ENCODE measurements at regions not wholly inside any gene's neighbourhood (a gene's known extent, or its start where the extent isn't known, plus 50 kb on each side); places are given as distances from the start of the nearest gene placed in this dataset.

- Mint-ChIP-seq H3K9me3 (no peaks in the 10 kb centered on the region), H3K27ac (no peak overlapping the region), H3K4me3 (no peak overlapping the region), H3K27me3 (no peaks in the 10 kb centered on the region), H3K4me1 (ENCODE audit: low read depth) (no peaks in the 10 kb centered on the region), H3K36me3 (ENCODE audit: low read depth) (no peaks in the 10 kb centered on the region)
- no peaks in the 10 kb centered on the region for H3K4me1 ChIP-seq (ENCODE audit: insufficient read depth, low read length)
- peaks cover 0 to 2% of the 10 kb centered on the region in 2 experiments for H3K27me3 ChIP-seq (ENCODE audit: control insufficient read depth in 1 of 2, insufficient read depth in 2 of 2, low read length in 2 of 2)
- DNase-seq (no peak), ATAC-seq (ENCODE audit: poor library complexity) (no peak)
- no peak overlapping the region for H3K27ac ChIP-seq (ENCODE audit: low read depth in 1 of 2, low read length in 2 of 2)
- intact Hi-C loops (cut with DNase I, micrococcal nuclease) = no loop called here
- H3K36me3 ChIP-seq (ENCODE audit: insufficient read depth, low read length) = no peaks in the 10 kb centered on the region
- TF ChIP-seq, protein P1, sequence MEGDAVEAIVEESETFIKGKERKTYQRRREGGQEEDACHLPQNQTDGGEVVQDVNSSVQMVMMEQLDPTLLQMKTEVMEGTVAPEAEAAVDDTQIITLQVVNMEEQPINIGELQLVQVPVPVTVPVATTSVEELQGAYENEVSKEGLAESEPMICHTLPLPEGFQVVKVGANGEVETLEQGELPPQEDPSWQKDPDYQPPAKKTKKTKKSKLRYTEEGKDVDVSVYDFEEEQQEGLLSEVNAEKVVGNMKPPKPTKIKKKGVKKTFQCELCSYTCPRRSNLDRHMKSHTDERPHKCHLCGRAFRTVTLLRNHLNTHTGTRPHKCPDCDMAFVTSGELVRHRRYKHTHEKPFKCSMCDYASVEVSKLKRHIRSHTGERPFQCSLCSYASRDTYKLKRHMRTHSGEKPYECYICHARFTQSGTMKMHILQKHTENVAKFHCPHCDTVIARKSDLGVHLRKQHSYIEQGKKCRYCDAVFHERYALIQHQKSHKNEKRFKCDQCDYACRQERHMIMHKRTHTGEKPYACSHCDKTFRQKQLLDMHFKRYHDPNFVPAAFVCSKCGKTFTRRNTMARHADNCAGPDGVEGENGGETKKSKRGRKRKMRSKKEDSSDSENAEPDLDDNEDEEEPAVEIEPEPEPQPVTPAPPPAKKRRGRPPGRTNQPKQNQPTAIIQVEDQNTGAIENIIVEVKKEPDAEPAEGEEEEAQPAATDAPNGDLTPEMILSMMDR (IDR thresholded peaks at IDR 0.05) = no peak
- POLR2A ChIA-PET = no interaction called here
- no peaks in the 10 kb centered on the region for H3K9me3 ChIP-seq (ENCODE audit: control insufficient read depth in 1 of 2, insufficient read depth in 1 of 2, low read length in 2 of 2)
- CTCF ChIA-PET = no interaction called here
- H3K4me3 ChIP-seq (ENCODE audit: low read length) = no peak overlapping the region
These were observed 307.2 kb downstream of the ADGRD1 start for GRCh38 chr12:131260954-131261353.

- Histone ChIP-seq H3K36me3 (ENCODE audit: insufficient read depth, low read length) (no peaks in the 10 kb centered on the region), H3K4me1 (ENCODE audit: insufficient read depth, low read length) (no peaks in the 10 kb centered on the region), H3K4me3 (ENCODE audit: low read length) (no peak overlapping the region), H3K9me3 (ENCODE audit: control insufficient read depth in 1 of 2, insufficient read depth in 1 of 2, low read length in 2 of 2) (no peaks in the 10 kb centered on the region), H3K27ac (ENCODE audit: low read depth in 1 of 2, low read length in 2 of 2) (no peak overlapping the region), H3K27me3 (ENCODE audit: control insufficient read depth in 1 of 2, insufficient read depth in 2 of 2, low read length in 2 of 2) (peaks cover 0 to 2% of the 10 kb centered on the region in 2 experiments)
- no peak overlapping the region for H3K4me3 Mint-ChIP-seq
- H3K27me3 Mint-ChIP-seq = no peaks in the 10 kb centered on the region
- DNase-seq = no peak
- intact Hi-C loops (cut with DNase I, micrococcal nuclease) = no loop called here
- POLR2A ChIA-PET = no interaction called here
- H3K4me1 Mint-ChIP-seq (ENCODE audit: low read depth) = no peaks in the 10 kb centered on the region
- ATAC-seq (ENCODE audit: poor library complexity) = no peak
- H3K9me3 Mint-ChIP-seq = no peaks in the 10 kb centered on the region
- TF ChIP-seq, protein P1 (IDR thresholded peaks at IDR 0.05) = no peak
- CTCF ChIA-PET = no interaction called here
- no peak overlapping the region for H3K27ac Mint-ChIP-seq
- no peaks in the 10 kb centered on the region for H3K36me3 Mint-ChIP-seq (ENCODE audit: low read depth)
These were observed 308.2 kb downstream of the ADGRD1 start for GRCh38 chr12:131261906-131262305.

- no peaks in the 10 kb centered on the region for H3K36me3 Mint-ChIP-seq (ENCODE audit: low read depth)
- ChIA-PET CTCF (no interaction called here), POLR2A (no interaction called here)
- no peak overlapping the region for H3K27ac ChIP-seq (ENCODE audit: low read depth in 1 of 2, low read length in 2 of 2)
- no peaks in the 10 kb centered on the region for H3K27me3 ChIP-seq (ENCODE audit: control insufficient read depth in 1 of 2, insufficient read depth in 2 of 2, low read length in 2 of 2)
- no peaks in the 10 kb centered on the region for H3K4me1 Mint-ChIP-seq (ENCODE audit: low read depth)
- no peaks in the 10 kb centered on the region for H3K9me3 Mint-ChIP-seq
- H3K4me3 Mint-ChIP-seq = no peak overlapping the region
- no peaks in the 10 kb centered on the region for H3K9me3 ChIP-seq (ENCODE audit: control insufficient read depth in 1 of 2, insufficient read depth in 1 of 2, low read length in 2 of 2)
- intact Hi-C loops (cut with DNase I, micrococcal nuclease) = no loop called here
- no peak for DNase-seq
- no peak overlapping the region for H3K4me3 ChIP-seq (ENCODE audit: low read length)
- H3K36me3 ChIP-seq (ENCODE audit: insufficient read depth, low read length) = no peaks in the 10 kb centered on the region
- H3K4me1 ChIP-seq (ENCODE audit: insufficient read depth, low read length) = no peaks in the 10 kb centered on the region
- H3K27ac Mint-ChIP-seq = no peak overlapping the region
- TF ChIP-seq, protein P1 (IDR thresholded peaks at IDR 0.05) = no peak
- ATAC-seq (ENCODE audit: poor library complexity) = no peak
- H3K27me3 Mint-ChIP-seq = no peaks in the 10 kb centered on the region
These were observed 309.9 kb downstream of the ADGRD1 start for GRCh38 chr12:131263626-131264025.
